Omental fat pad (tissue), 3 donors: ENCODE measurements at regions not wholly inside any gene's neighbourhood (a gene's known extent, or its start where the extent isn't known, plus 50 kb on each side); places are given as distances from the start of the nearest gene placed in this dataset.
"Not testable (repeated sequence)": the region's sequence is repeated elsewhere in the genome, so short reads cannot be mapped to it uniquely, and the experiment has no call there.

Experiments
- ATAC-seq: fragments of 150-250 bp; one replicate; pipeline ENCODE4 v1.9.1; 2016; ENCODE audit warnings: mild to moderate bottlenecking, moderate library complexity; ENCODE audit not compliant: low FRiP score
- DNase-seq: peaks from one replicate; pipeline ENCODE4 v3.0.0-alpha.2; 2019; ENCODE audit warnings: low spot score
- CTCF ChIP-seq, 3 donors: fragments of 450-650 bp; IDR thresholded peaks; one replicate each; pipeline ENCODE4 v1.5.1; 2016 to 2017; ENCODE audit warnings: antibody characterized with exemption in 3 of 3, mild to moderate bottlenecking in 3 of 3, moderate library complexity in 2 of 3

GRCh38 chr7:119908948-119909347 lies 364.0 kb upstream of the KCND2 start:
- ATAC-seq (no peak), DNase-seq (no peak)
- TF ChIP-seq CTCF (IDR thresholded peaks at IDR 0.05): no peak

- not testable (repeated sequence) for DNase-seq, ATAC-seq
Measured at GRCh38 chr7:119914119-119914518, 358.9 kb upstream of the KCND2 start.

- DNase-seq (no peak), ATAC-seq (no peak)
- no peak for TF ChIP-seq CTCF (IDR thresholded peaks at IDR 0.05)
Measured at GRCh38 chr7:119916501-119916900, 356.5 kb upstream of the KCND2 start.

- no peak for TF ChIP-seq CTCF (IDR thresholded peaks at IDR 0.05)
- DNase-seq: no peak
- ATAC-seq: no peak
Measured at GRCh38 chr7:119918185-119918584, 354.8 kb upstream of the KCND2 start.

GRCh38 chr7:119919986-119920385 lies 353.0 kb upstream of the KCND2 start:
- TF ChIP-seq CTCF (IDR thresholded peaks at IDR 0.05): no peak
- ATAC-seq (no peak), DNase-seq (no peak)

GRCh38 chr7:119925581-119926289 lies 347.2 kb upstream of the KCND2 start:
- TF ChIP-seq CTCF (IDR thresholded peaks at IDR 0.05): no peak
- DNase-seq (no peak), ATAC-seq (no peak)

- ATAC-seq (no peak), DNase-seq (no peak)
- TF ChIP-seq CTCF (IDR thresholded peaks at IDR 0.05): no peak
Measured at GRCh38 chr7:119929891-119930290, 343.1 kb upstream of the KCND2 start.
